ENCODE measurements at regions not wholly inside any gene's neighbourhood (a gene's known extent, or its start where the extent isn't known, plus 50 kb on each side); places are given as distances from the start of the nearest gene placed in this dataset.

DNA sequence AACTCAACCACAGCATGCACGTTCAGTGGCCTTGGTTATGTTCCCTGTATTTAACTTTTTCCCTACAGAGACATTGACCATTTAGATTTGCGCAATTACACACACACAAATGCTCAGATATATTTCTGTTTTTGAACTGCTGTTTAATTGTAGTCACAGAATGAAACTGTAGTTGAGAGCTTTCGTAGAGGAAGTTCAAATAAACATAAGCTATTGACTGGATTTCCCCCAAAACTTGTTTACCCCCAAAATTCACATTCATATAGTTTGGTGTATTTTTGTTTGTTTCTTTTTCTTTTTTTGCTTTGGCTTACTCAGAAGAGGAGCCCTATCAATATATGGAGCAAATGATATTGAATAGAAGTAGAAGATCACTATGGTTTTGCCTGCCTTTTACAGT lies 921.0 kb downstream of the ADGRL2 start:
- DNase-seq (ENCODE audit: low spot score in 2 of 2, unreplicated experiment in 2 of 2): no peak
- Mint-ChIP-seq H3K4me3 (no peak overlapping the region), H3K4me1 (no peaks in the 10 kb centered on the region), H3K27ac (no peak overlapping the region), H3K27me3 (ENCODE audit: low read depth) (no peaks in the 10 kb centered on the region), H3K36me3 (peaks cover 5% of the 10 kb centered on the region), H3K9me3 (peaks cover 42% of the 10 kb centered on the region)
- TF ChIP-seq CTCF (IDR thresholded peaks at IDR 0.05; ENCODE audit: unreplicated experiment): no peak

- Mint-ChIP-seq H3K36me3 (peaks cover 9% of the 10 kb centered on the region), H3K27ac (no peak overlapping the region), H3K4me3 (no peak overlapping the region), H3K9me3 (peaks cover 46% of the 10 kb centered on the region), H3K4me1 (no peaks in the 10 kb centered on the region), H3K27me3 (ENCODE audit: low read depth) (no peaks in the 10 kb centered on the region)
- no peak for DNase-seq (ENCODE audit: low spot score in 2 of 2, unreplicated experiment in 2 of 2)
- no peak for TF ChIP-seq CTCF (IDR thresholded peaks at IDR 0.05; ENCODE audit: unreplicated experiment)
Measured at GRCh38 chr1:82718719-82719419, 918.1 kb downstream of the ADGRL2 start.

DNA sequence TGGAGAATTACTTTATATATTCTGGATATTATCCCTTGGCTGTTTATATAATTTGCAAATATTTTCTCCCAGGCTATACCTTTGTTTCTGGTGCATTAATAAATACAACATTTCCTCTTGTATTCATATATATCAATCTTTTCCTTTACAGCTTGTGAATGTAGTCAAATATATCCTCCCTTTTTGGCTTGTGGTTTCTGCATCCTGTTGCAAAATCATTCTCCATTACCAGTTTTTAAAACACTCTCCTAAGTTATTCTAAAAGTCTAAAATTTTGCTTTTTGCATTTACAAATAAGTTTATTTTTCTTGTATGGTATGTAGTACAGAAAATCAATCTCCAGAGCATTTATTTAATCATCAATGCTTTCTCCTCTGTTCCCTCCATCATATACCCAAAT lies 909.4 kb downstream of the ADGRL2 start:
- DNase-seq (ENCODE audit: low spot score in 2 of 2, unreplicated experiment in 2 of 2): no peak
- Mint-ChIP-seq H3K4me3 (no peak overlapping the region), H3K27ac (no peak overlapping the region), H3K9me3 (peaks cover 24% of the 10 kb centered on the region), H3K27me3 (ENCODE audit: low read depth) (no peaks in the 10 kb centered on the region), H3K4me1 (no peaks in the 10 kb centered on the region), H3K36me3 (peaks cover 8% of the 10 kb centered on the region)
- TF ChIP-seq CTCF (IDR thresholded peaks at IDR 0.05; ENCODE audit: unreplicated experiment): no peak

- Mint-ChIP-seq H3K4me3 (no peak overlapping the region), H3K36me3 (peaks cover 3% of the 10 kb centered on the region), H3K27ac (no peak overlapping the region), H3K27me3 (ENCODE audit: low read depth) (no peaks in the 10 kb centered on the region), H3K9me3 (peaks cover 7% of the 10 kb centered on the region), H3K4me1 (peaks cover 2% of the 10 kb centered on the region)
- no peak for TF ChIP-seq CTCF (IDR thresholded peaks at IDR 0.05; ENCODE audit: unreplicated experiment)
- no peak for DNase-seq (ENCODE audit: low spot score in 2 of 2, unreplicated experiment in 2 of 2)
Measured at GRCh38 chr1:82707681-82708080, 906.9 kb downstream of the ADGRL2 start.

- no peaks in the 10 kb centered on the region for H3K36me3 Mint-ChIP-seq
- no peak overlapping the region for H3K27ac Mint-ChIP-seq
- no peak for DNase-seq (ENCODE audit: low spot score in 2 of 2, unreplicated experiment in 2 of 2)
- no peaks in the 10 kb centered on the region for H3K27me3 Mint-ChIP-seq (ENCODE audit: low read depth)
- no peak for TF ChIP-seq CTCF (IDR thresholded peaks at IDR 0.05; ENCODE audit: unreplicated experiment)
- no peak overlapping the region for H3K4me3 Mint-ChIP-seq
- H3K9me3 Mint-ChIP-seq: no peaks in the 10 kb centered on the region
- peaks cover 3% of the 10 kb centered on the region for H3K4me1 Mint-ChIP-seq
Measured at GRCh38 chr1:82706741-82707140, 906.0 kb downstream of the ADGRL2 start.

- H3K36me3 Mint-ChIP-seq: no peaks in the 10 kb centered on the region
- TF ChIP-seq CTCF (IDR thresholded peaks at IDR 0.05; ENCODE audit: unreplicated experiment): no peak
- no peak overlapping the region for H3K4me3 Mint-ChIP-seq
- no peak for DNase-seq (ENCODE audit: low spot score in 2 of 2, unreplicated experiment in 2 of 2)
- H3K27ac Mint-ChIP-seq: no peak overlapping the region
- H3K27me3 Mint-ChIP-seq (ENCODE audit: low read depth): no peaks in the 10 kb centered on the region
- no peaks in the 10 kb centered on the region for H3K9me3 Mint-ChIP-seq
- H3K4me1 Mint-ChIP-seq: peaks cover 12% of the 10 kb centered on the region
Measured at GRCh38 chr1:82704966-82705365, 904.2 kb downstream of the ADGRL2 start.
